AG09319 (cell line): ENCODE measurements at regions not wholly inside any gene's neighbourhood (a gene's known extent, or its start where the extent isn't known, plus 50 kb on each side); places are given as distances from the start of the nearest gene placed in this dataset.
"Not testable (repeated sequence)": the region's sequence is repeated elsewhere in the genome, so short reads cannot be mapped to it uniquely, and the experiment has no call there.

Experiments used
- DNase-seq: peaks from one replicate; pipeline ENCODE4 v3.0.0-alpha.2; 2010; ENCODE audit warnings: low read depth; ENCODE audit errors: extremely low read depth
- CTCF ChIP-seq: IDR thresholded peaks from 2 replicates; pipeline ENCODE4 v1.5.1; 2011; ENCODE audit warnings: low read depth, mild to moderate bottlenecking, inconsistent platforms, low read length, moderate library complexity

GRCh38 chr17:53219821-53220220 is 602.9 kb upstream of the KIF2B start:
- DNase-seq, result no peak

GRCh38 chr17:53218723-53219122 is 604.0 kb upstream of the KIF2B start:
- no peak for DNase-seq
- TF ChIP-seq CTCF, result no peak

More at GRCh38 chr17:53219821-53220220, 602.9 kb upstream of the KIF2B start:
- no peak for TF ChIP-seq CTCF

- no peak for TF ChIP-seq CTCF
- DNase-seq, result no peak
Observed at GRCh38 chr17:53217311-53217710, 605.4 kb upstream of the KIF2B start.

- not testable (repeated sequence) for DNase-seq
Observed at GRCh38 chr17:53208935-53209334, 613.8 kb upstream of the KIF2B start.

GRCh38 chr17:53193044-53193443 is 629.7 kb upstream of the KIF2B start:
- no peak for TF ChIP-seq CTCF
- DNase-seq, result no peak

GRCh38 chr17:53191878-53192277 is 630.8 kb upstream of the KIF2B start:
- no peak for DNase-seq
- TF ChIP-seq CTCF, result no peak

GRCh38 chr17:53186001-53186400 is 636.7 kb upstream of the KIF2B start:
- no peak for DNase-seq
- TF ChIP-seq CTCF, result no peak

- no peak for TF ChIP-seq CTCF
- DNase-seq, result no peak
Observed at GRCh38 chr17:53176629-53177028, 646.1 kb upstream of the KIF2B start.
